HTR-8/SVneo (cell line): ENCODE measurements at regions not wholly inside any gene's neighbourhood (a gene's known extent, or its start where the extent isn't known, plus 50 kb on each side); places are given as distances from the start of the nearest gene placed in this dataset.

Source experiments
- DNase-seq: peaks from one replicate; pipeline ENCODE4 v3.0.0; 2011; ENCODE audit warnings: low spot score, mixed read lengths; ENCODE audit not compliant: insufficient read length
- FAIRE-seq: peaks from 2 replicates; lab custom pipeline; 2011; peaks lifted over from hg19 to GRCh38; lab: Jason Lieb, UNC

DNA sequence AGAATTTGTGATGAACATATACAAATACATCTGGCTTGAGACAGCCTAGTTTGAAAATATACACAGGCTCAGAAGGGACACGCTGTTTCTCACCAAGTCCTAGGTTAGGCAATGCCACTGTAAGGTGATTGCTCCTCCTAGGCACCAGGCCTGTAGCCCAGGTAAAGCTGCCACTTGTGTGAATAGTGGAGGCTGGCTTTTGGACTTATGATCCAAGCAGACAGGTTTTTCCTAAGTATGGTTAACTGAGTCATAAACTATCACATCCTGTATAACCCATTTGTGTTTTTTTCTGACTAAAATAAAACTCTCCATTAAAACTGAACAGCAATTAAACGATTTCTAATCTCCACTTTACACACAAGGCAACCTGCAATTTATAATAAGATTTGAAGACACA, 81.0 kb downstream of the SEMA4F start:
- DNase-seq (no peak), FAIRE-seq (peak; percentile 4)

DNA sequence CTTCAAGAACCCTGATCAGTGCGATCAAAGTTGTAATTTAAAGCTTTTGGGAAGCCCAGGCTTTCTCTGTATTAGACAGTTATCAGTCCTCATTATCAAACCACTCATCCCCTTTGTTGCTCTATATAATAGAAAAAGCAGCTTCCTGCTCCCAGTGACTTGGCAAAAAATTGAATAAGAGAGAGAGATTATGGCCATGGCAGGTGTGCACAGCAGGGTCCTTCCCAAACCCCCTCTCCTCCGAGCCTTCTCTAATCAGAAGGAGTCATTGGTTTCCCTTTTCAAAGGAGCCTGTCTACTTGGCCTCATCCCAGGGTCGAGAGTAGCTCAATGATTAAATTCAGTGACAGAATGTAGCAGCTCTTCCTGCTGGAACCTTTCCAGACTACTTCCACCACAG, 81.5 kb downstream of the SEMA4F start:
- no peak for DNase-seq
- no peak for FAIRE-seq

DNA sequence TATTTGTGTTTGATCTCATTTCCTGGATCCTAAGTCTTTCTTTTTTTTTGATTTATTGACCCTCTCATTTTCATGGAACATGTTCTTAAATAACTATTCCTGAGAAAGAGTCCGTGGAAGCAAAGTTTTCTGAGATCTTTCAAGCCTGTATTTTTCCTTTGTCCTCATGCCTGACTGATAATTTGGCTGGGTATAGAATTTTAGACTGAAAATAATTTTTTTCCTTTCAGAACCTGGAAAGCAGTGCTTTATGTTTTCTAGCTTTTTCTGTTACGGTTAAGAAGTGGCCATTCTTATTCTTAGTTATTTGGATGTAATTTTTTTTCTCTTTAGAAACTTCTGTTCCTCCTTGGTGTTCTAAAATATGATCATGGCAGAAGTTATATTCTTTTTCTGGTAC, 82.5 kb downstream of the SEMA4F start:
- FAIRE-seq, result no peak

DNA sequence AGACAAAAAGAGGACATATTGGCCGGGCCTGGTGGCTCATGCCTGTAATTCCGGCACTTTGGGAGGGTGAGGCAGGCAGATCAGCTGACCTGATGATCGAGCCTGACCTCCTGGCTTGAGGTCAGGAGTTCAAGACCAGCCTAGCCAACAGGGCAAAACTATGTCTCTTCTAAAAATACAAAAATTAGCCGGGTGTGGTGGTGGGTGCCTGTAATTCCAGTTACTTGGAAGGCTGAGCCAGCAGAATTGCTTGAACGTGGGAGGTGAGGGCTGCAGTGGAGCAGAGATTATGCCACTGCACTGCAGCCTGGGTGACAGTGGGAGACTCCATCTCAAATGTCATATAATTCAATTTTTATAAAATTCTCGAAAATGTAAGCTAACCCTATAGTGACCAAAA, 84.5 kb downstream of the SEMA4F start:
- DNase-seq (no peak), FAIRE-seq (no peak)

More for the DNA sequence above, 82.5 kb downstream of the SEMA4F start:
- DNase-seq, result no peak

DNA sequence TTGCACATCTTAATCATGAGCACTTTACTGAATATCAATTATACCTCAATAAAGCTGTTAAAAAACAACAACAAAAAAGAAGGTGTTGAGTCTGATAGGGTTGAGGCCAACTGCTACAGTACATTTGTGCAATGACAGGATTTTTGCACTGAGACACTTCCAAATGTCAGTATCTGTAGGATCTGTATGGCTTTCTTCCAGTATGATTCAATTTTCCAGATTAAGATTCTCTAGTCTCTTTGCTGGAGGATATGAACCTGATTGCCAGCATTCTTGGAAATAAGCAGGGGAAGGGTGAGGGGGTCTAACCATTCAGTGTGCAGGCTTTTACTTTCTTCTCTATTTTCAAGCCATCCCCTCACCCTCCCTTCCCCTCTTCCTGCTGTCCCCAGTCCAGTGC, 85.1 kb downstream of the SEMA4F start:
- FAIRE-seq, result no peak
- no peak for DNase-seq

DNA sequence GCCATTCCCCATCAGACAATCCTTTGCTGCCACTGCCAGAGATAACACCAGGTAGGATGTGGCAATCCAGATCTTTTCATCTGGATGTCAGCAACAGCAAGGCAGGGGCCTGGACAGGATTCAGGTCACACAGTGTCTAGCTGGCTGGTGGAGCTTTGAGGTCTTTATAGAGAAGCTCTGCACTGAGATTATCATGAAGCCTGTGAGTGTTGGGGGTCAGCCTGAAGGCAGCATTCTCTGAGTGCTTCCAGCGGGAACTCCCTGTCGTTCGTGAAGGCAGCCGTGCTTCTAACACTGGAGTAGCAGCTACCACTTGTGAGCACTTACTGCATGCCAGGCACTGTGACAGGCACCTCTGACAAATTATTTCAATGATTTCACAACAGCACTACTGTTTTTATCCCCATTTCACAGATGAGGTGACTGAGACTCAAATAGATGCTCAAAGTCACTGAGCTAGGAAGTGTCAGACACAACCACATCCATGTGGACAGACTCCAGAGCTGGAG, 85.7 kb downstream of the SEMA4F start:
- FAIRE-seq, result peak; percentile 38
- DNase-seq, result no peak

DNA sequence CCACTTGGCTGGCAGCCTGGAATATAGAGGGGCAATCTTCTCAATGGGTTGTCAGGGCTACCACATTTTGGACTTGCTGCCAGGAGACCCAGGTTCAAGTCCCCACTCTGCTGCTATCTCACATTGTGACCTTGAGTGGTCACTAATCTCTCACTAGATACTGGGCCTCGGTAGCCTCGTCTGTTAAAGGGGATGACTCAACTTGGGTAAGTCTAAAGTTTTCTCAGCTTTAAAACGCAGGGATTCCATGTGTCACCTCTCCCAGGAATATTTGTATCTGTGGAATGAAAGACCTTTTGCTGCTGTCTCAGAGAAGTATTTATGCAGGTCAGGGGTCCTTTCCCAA, 86.3 kb downstream of the SEMA4F start:
- DNase-seq (no peak), FAIRE-seq (no peak)

DNA sequence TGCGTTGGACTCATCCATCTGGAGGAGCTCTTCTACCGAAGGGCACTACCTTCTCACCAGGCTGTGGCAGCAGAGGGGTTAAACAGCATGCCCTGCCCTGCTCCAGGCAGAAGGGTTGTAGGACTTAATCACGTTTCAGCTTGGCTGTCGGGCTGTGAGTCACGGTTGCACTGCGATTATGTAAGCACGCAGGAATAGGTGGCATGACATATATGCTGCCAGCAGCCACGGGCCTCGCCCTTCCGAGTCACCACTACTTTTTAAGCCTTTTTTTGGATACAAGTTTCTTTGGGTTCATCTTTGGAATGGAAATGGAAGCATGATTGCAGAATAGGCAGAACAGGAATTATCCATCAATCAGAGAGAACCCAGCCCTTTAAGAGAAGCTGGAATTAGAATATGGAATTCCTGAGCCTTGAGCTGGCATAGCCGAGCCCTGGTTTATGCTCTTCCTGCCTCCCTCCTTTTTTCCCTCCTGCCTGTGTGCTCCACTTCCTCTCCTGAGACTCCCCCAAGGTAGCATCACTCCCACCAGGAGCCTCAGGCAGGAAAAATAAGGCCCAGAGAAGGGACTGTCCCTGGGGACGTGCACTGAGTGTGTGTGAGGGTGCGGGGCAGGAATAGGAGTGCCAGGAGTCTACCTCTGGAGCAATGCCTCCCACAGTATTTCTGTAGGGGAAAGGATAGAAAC, 86.8 kb downstream of the SEMA4F start:
- peak; percentile 99 for FAIRE-seq

DNA sequence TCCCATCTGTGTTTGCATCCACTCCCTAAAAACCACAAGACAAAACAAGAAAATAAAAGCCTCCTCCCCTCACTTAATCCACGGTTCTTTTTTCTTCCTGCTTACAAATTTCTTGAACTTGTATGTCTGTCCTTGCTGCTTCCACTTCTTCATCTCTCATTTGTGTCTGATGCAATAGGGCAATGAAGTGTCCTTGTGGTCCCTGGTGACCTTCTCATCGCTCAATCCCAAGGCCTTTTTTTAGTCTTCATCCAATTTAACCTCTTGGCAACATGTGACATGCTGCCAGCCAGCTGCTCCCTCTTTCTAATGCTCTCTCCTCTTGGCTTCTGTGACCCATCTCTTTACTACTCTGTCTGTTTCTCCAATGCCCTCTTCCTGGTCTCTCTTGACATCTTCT, 87.6 kb downstream of the SEMA4F start:
- no peak for DNase-seq
- no peak for FAIRE-seq

More for the DNA sequence above, 86.8 kb downstream of the SEMA4F start:
- DNase-seq, result peak; percentile 94

DNA sequence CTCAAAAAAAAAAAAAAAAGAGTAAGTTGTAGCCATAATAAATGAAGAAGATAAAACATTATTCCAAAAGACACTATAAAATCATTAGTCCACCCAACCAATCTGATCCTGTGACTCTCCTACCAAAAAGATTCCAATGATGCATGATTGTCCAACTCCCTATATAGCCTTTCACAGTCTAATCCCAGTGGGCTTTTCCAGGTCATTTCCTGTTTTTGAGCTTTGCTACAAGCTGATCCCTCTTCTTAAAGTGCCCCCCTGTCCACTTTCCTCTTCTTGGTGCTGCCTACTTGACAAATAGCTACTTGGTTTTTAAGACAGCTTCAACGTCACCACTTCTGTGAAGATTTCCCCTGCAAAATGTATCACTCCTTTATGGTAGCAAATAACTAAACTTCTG, 88.4 kb downstream of the SEMA4F start:
- no peak for FAIRE-seq
- no peak for DNase-seq

DNA sequence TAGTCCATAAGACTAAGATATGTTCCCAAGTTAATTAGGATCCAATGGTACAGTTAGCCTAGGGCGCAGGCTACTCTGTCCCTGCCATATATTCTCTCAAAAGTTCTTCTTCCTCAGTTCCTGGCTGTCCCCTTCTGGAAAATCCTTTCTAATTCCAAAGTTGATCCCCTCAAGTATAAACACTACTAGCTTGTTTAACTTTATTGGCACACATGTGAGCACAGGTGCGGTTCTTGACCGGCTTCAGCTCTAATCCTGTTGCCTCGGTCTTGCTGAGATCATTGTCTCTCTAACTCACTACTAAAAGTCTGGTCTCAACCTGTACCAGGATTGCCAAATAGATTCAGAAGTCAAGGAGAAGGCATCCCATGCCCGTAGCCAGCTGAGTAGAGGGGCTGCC, 89.0 kb downstream of the SEMA4F start:
- DNase-seq (no peak), FAIRE-seq (no peak)

DNA sequence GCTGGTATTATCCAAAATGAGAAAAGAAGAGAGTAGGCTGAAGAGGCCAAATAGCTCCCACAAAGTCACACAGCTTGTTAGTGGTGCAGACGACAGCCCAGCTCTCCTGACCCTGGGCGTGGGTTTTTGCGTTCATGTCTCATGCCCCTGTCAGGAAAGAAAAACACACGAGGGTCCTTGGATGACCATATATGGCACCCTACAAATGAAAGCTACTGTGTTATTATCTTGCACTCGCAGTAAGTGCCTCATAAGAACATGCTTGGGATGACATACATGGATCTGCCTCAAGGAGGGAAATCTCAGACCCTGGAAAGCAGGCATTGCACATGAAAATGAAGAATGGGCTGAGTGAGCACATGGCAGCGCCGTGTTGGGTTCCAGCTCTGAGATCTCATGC, 89.7 kb downstream of the SEMA4F start:
- FAIRE-seq, result no peak
- no peak for DNase-seq

DNA sequence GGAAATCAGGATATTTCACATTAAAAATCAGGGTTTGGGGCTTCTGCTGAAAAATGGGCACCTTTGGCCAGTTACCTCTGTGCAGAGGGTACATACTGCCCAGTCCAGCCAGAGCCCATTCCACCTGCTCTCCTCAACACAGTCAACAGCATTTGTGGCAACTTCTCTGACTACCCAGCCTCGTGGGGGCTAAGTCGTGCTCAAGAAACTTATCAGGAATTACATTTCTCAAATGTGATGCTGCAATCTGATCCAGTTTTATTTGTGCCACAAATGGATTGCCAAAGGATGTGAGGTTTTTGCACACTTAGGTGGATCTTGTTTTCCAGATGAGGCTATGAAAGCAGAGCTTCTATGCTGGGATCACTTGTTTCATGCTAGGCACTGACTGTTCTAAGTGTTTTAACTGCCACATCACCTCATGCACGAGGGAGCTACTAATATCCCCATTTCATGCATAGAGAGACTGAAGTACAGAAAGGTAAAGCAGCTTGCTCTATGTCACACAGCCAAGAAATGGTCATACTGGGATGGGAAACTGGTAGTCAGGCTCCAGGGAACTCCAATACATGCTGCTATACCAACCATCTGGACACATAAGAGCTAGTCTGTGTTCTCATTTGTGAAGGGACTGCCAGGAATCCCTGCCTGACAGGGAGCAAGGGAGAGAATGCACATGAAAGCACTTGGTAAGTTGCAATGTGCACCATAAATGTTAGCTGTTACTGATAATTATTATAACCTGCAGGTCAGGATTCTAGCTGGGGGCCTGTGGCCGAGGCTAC, 89.0 kb upstream of the HK2 start:
- FAIRE-seq, result no peak
- no peak for DNase-seq

DNA sequence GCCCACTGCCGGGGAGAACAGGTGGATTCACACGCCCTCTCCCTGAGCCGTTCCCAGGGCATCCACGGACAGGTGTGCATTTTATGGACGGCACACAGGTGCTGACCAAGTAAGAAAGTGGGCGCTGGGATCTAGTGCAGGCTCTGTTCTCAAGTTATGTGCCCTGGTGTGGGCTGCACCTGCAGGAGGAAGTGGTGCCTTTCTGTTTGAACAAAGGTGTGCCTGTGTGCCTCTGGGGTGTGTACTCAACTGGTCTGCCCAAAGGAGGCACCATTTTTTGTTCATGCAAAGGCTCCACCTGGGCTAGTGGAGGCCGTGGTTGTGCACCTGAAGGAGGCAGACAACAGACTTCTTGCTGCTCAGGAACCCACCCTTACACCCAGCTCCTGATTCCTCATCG, 88.2 kb upstream of the HK2 start:
- FAIRE-seq (no peak), DNase-seq (no peak)

DNA sequence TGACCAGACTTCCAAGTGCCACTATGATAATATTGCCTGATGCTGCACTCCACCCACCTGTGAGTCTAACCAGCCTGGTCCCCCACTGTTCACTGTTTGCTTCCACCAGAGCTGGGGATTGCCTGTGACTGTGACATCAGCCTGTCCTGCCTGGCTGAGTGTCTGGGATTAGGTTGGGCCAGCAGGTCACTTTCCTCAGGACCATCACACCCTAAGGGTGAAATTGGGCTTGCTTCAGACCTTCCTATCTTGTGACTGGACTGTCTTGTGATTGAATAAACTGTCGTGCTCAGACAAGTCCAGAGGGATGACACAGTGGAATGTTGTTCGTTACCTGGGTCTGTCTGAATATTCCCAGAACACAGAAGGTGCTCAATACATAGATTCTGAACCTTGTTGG, 87.4 kb upstream of the HK2 start:
- FAIRE-seq (no peak), DNase-seq (no peak)

DNA sequence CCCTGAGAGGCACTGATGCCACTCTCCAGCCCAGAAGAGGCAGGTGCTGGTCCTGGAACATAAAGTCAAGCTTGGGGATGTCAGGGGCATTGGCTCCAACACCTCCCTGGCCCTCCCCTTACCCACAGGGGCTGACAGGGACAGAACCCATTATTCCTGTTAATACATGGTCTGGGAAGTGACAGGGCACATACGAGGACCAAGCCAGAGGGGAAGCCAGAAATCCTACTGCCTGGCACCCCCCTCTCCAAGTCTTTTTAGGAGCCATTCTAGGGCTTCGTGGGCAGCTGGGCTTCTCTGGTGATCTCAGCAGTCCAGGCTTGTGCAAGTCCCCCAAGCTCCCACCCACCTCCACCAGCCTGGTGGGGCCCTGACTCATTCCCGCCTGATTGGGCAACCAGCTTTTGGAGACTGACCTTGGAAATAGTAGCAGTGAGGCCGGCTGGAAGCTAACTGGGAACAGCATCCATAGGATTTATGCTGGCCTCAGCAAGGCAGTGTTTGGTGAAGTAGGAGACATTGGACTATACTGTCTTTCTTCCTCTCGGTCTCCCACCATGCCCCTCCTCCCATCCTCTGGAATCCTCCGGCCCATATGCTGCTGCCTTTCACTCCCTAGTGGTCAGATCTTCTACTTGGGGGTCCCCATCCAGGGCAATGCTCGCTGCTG, 86.4 kb upstream of the HK2 start:
- peak; percentile 28 for DNase-seq

DNA sequence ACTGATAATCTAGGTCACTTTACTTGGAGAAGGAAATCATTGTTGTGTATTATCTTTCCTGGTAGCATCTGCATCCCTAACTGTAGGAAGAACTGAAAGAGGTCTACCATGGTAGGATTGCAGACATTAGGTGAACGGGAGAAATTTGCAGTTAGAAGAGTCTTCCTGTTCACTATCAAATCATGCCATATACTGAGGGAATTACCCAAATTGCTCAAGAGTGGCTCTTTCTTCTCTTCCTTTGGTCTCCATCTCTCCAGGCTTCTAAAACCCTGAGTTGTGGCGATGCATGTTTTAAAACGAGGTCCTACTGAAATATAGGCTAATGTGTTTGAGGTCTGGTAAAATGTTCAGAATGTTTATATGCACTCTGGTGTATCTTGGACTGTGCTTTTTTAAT, 85.3 kb upstream of the HK2 start:
- DNase-seq, result no peak
- no peak for FAIRE-seq

More for the DNA sequence above, 86.4 kb upstream of the HK2 start:
- no peak for FAIRE-seq

DNA sequence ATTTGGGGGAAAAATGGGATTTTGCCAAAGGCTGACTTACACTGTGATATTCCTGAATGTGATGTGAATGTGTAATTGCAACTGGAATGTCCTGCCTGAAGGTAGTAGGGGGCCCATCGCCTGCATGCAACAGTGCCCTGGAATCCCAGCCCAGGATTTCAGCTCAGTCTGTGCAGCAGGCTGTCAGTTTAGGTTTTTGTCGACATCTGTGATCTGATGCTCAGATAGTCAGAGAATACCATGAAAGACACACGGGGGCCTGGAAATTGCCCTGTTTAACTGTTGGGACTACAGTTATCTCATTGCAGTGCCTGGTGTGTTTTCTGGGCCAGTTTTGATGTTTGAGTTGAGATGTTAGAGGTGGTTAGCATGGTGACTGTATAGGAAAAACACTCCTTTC, 84.5 kb upstream of the HK2 start:
- no peak for FAIRE-seq
- DNase-seq, result no peak

DNA sequence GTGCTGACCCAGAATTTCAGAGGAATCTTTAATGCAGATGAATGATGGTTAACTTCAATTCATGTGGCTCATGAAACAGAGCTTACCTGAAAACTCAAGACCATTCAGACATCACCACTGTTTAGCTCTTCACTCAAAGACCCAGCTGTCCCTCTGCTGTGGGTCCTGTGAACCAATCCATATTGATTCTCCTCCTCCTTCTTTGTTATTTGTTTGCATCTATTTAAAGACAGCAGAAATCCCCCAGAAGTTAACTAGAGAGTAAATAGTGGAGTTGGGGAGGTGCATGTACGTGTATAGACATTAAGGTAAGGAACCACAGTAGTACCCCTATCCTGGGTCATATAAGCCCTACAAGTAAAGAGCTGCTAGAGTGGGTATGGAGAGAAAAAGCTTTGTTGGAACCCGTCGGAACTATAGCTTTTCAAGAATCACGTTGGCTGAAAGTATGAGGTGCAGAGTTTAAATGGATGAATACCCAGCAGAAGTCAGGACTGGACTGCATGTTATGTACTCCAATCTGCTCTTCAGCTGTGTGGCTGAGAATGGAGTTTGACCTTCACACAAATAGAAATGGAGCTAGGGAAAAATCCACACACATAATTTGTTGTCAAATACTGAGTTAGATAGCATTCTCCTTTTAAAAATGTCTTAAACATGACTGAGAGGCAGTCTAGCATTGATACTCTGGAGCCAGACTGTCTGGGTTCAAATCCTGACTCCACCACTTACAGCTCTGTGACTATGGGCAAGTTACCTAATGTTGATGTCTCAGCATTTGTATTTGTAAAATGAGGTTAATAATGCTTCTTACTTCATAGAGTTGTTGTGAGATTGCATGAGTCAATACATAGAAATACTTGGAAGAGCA, 81.7 kb upstream of the HK2 start:
- FAIRE-seq (no peak), DNase-seq (no peak)

DNA sequence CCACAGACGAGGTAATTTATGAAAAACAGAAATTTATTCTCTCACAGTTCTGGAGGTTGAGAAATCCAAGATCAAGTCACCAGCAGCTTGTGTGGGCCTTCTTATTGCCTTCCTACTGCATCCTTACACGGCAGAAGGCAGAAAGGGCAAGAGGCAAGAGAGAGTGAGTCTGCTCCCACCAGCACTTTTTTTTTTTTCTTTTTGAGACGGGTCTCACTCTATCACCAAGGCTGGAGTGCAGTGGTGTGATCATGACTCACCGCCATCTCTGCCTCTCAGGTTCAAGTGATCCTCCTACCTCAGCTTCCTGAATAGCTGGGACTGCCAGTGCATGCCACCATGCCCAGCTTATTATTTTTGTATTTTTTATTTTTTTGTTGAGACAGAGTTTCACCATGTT, 78.5 kb upstream of the HK2 start:
- FAIRE-seq, result no peak
- no peak for DNase-seq
